A673 (cell line): ENCODE measurements at regions not wholly inside any gene's neighbourhood (a gene's known extent, or its start where the extent isn't known, plus 50 kb on each side); places are given as distances from the start of the nearest gene placed in this dataset.
A peak's percentile ranks its signal among the peaks of the same experiment; 100 is the strongest.

Experiments
- BruUV-seq: library from RNA; stranded (reverse); fragments of 400-500 nt; replicated peaks from 2 replicates; lab custom pipeline; 2021; lab: Mats Ljungman, UMichigan
- CTCF ChIA-PET: fragments of 300-600 bp; sonication (Branson Sonifier 250); formaldehyde crosslinking; loops from one replicate; lab custom pipeline; 2022; ENCODE audit warnings: antibody characterized with exemption; lab: Charles Lee
- POLR2A ChIA-PET: fragments of 300-600 bp; sonication (Branson Sonifier 250); formaldehyde crosslinking; loops from one replicate; lab custom pipeline; 2022; ENCODE audit warnings: antibody characterized with exemption; ENCODE audit not compliant: low non-redundant PET; lab: Charles Lee
- DNase-seq: peaks from one replicate; pipeline ENCODE4 v3.0.0-alpha.2; 2015; ENCODE audit warnings: low spot score
- H3K27ac ChIP-seq: fragments of 200-600 bp; sonication (generic); 2 replicates; pipeline ENCODE4 v1.5.1; 2016; ENCODE audit warnings: mixed run types, low read depth, mild to moderate bottlenecking, mixed read lengths, antibody characterized with exemption, low read length; ENCODE audit not compliant: poor library complexity, severe bottlenecking
- H3K27me3 ChIP-seq: fragments of 200-600 bp; sonication (generic); replicated peaks from 2 replicates; pipeline ENCODE4 v1.6.1; 2017; ENCODE audit warnings: mixed run types, low read depth, mild to moderate bottlenecking, mixed read lengths, antibody characterized with exemption, low read length; ENCODE audit not compliant: insufficient read depth, poor library complexity
- H3K36me3 ChIP-seq: fragments of 200-600 bp; sonication (generic); 2 replicates; pipeline ENCODE4 v1.6.1; 2016; ENCODE audit warnings: mixed run types, mild to moderate bottlenecking, mixed read lengths, antibody characterized with exemption, low read length; ENCODE audit not compliant: insufficient read depth, poor library complexity, severe bottlenecking
- H3K4me1 ChIP-seq: fragments of 200-600 bp; sonication (generic); 2 replicates; pipeline ENCODE4 v1.6.1; 2017; ENCODE audit warnings: mixed run types, mild to moderate bottlenecking, mixed read lengths, antibody characterized with exemption, low read length; ENCODE audit not compliant: insufficient read depth, poor library complexity, severe bottlenecking
- H3K4me3 ChIP-seq: fragments of 200-600 bp; sonication (generic); 2 replicates; pipeline ENCODE4 v1.5.1; 2016; ENCODE audit warnings: low read depth, mixed run types, mild to moderate bottlenecking, mixed read lengths, low read length; ENCODE audit not compliant: poor library complexity, severe bottlenecking
- H3K9me3 ChIP-seq: fragments of 200-600 bp; sonication (generic); 2 replicates; pipeline ENCODE4 v1.6.1; 2016; ENCODE audit warnings: mixed run types, low read depth, mild to moderate bottlenecking, mixed read lengths, antibody characterized with exemption, low read length; ENCODE audit not compliant: poor library complexity, severe bottlenecking
- CTCF ChIP-seq: fragments of 300-800, 200-600 bp; sonication (generic); conservative IDR thresholded peaks from 2 replicates; pipeline ENCODE4 v1.5.1; 2017; ENCODE audit warnings: low read depth, mild to moderate bottlenecking, antibody characterized with exemption, low read length, moderate library complexity, mixed read lengths
- EZH2 ChIP-seq: fragments of 200-600 bp; sonication (generic); IDR thresholded peaks from 2 replicates; pipeline ENCODE4 v1.6.1; 2017; ENCODE audit warnings: borderline replicate concordance, low read depth, mild to moderate bottlenecking, mixed read lengths, antibody characterized with exemption, low read length; ENCODE audit not compliant: poor library complexity, severe bottlenecking
- intact Hi-C: fragments of 100-400 bp; cut with micrococcal nuclease; formaldehyde crosslinking; loops from one replicate; pipeline ENCODE4 v1.10.0; 2022; ENCODE audit not compliant: unreplicated experiment

- peak overlapping the region; percentile 28 for H3K27ac ChIP-seq
- no peak for TF ChIP-seq EZH2
- TF ChIP-seq CTCF, result no peak
- ChIA-PET CTCF (no interaction called here), POLR2A (no interaction called here)
- H3K4me1 ChIP-seq, result peaks cover 34% of the 10 kb centered on the region
- H3K4me3 ChIP-seq, result no peak overlapping the region
- no TSS peak for BruUV-seq
- H3K27me3 ChIP-seq, result no peaks in the 10 kb centered on the region
- intact Hi-C loops, result no loop called here
- peak; percentile 28 for DNase-seq
- H3K36me3 ChIP-seq, result no peaks in the 10 kb centered on the region
- no peaks in the 10 kb centered on the region for H3K9me3 ChIP-seq
These were observed 769.3 kb downstream of the SORCS1 start for GRCh38 chr10:106395041-106395749.

- Histone ChIP-seq H3K27me3 (no peaks in the 10 kb centered on the region), H3K4me3 (no peak overlapping the region), H3K36me3 (no peaks in the 10 kb centered on the region), H3K27ac (no peak overlapping the region), H3K9me3 (no peaks in the 10 kb centered on the region), H3K4me1 (peaks cover 21% of the 10 kb centered on the region)
- no TSS peak for BruUV-seq
- no peak for DNase-seq
- no peak for TF ChIP-seq EZH2
- TF ChIP-seq CTCF, result no peak
- intact Hi-C loops, result no loop called here
- POLR2A ChIA-PET, result no interaction called here
- CTCF ChIA-PET, result no interaction called here
These were observed 771.7 kb downstream of the SORCS1 start for GRCh38 chr10:106392778-106393177.

- DNase-seq, result no peak
- H3K4me3 ChIP-seq, result no peak overlapping the region
- no peak overlapping the region for H3K27ac ChIP-seq
- ChIA-PET POLR2A (no interaction called here), CTCF (no interaction called here)
- BruUV-seq, result no TSS peak
- no peaks in the 10 kb centered on the region for H3K27me3 ChIP-seq
- H3K4me1 ChIP-seq, result no peaks in the 10 kb centered on the region
- no peaks in the 10 kb centered on the region for H3K36me3 ChIP-seq
- intact Hi-C loops, result no loop called here
- TF ChIP-seq CTCF (no peak), EZH2 (no peak)
- no peaks in the 10 kb centered on the region for H3K9me3 ChIP-seq
These were observed 777.4 kb downstream of the SORCS1 start for GRCh38 chr10:106387063-106387462.
